Trophoblast cell (in vitro differentiated cells and primary cell): ENCODE measurements at regions not wholly inside any gene's neighbourhood (a gene's known extent, or its start where the extent isn't known, plus 50 kb on each side); places are given as distances from the start of the nearest gene placed in this dataset.

ENCODE experiments used
- DNase-seq, 2 donors: peaks; one replicate each; pipeline ENCODE4 v3.0.0-alpha.2; 2016
- H2AFZ ChIP-seq: 2 replicates; pipeline ENCODE4 v1.6.1; 2013; ENCODE audit warnings: low read length, moderate library complexity, mild to moderate bottlenecking; ENCODE audit not compliant: insufficient read depth, poor library complexity
- H2AK5ac ChIP-seq: 2 replicates; pipeline ENCODE4 v1.6.1; 2013; ENCODE audit warnings: mild to moderate bottlenecking, low read length
- H2BK120ac ChIP-seq: 2 replicates; pipeline ENCODE4 v1.6.1; 2013; ENCODE audit warnings: low read length, mild to moderate bottlenecking, moderate library complexity; ENCODE audit not compliant: insufficient read depth, poor library complexity
- H2BK12ac ChIP-seq: 2 replicates; pipeline ENCODE4 v1.6.1; 2013; ENCODE audit warnings: mild to moderate bottlenecking, low read length, moderate library complexity
- H2BK5ac ChIP-seq: 2 replicates; pipeline ENCODE4 v1.6.1; 2013; ENCODE audit warnings: low read length, low read depth, moderate library complexity, mild to moderate bottlenecking; ENCODE audit not compliant: poor library complexity
- H3K14ac ChIP-seq: 2 replicates; pipeline ENCODE4 v1.6.1; 2013; ENCODE audit warnings: mild to moderate bottlenecking, low read length
- H3K18ac ChIP-seq: 2 replicates; pipeline ENCODE4 v1.6.1; 2013; ENCODE audit warnings: mild to moderate bottlenecking, low read length
- H3K23ac ChIP-seq: 2 replicates; pipeline ENCODE4 v1.6.1; 2013; ENCODE audit warnings: low read length
- H3K27ac ChIP-seq: 2 replicates; pipeline ENCODE4 v1.5.1; 2013; ENCODE audit warnings: low read depth, mild to moderate bottlenecking, inconsistent platforms, low read length, moderate library complexity
- H3K27me3 ChIP-seq: 2 replicates; pipeline ENCODE4 v1.6.1; 2013; ENCODE audit warnings: inconsistent platforms, mild to moderate bottlenecking, low read length, moderate library complexity; ENCODE audit not compliant: insufficient read depth
- H3K36me3 ChIP-seq, 2 experiments: 1 replicate in 1 of 2; 2 replicates in 1 of 2; pipeline ENCODE4 v1.6.1; 2013; ENCODE audit warnings: low read length in 2 of 2, mild to moderate bottlenecking in 2 of 2, moderate library complexity in 1 of 2; ENCODE audit not compliant: insufficient read depth in 2 of 2, control insufficient read depth in 1 of 2
- H3K4ac ChIP-seq: 2 replicates; pipeline ENCODE4 v1.6.1; 2013; ENCODE audit warnings: low read depth, mild to moderate bottlenecking, low read length, moderate library complexity
- H3K4me1 ChIP-seq, 2 experiments: 1 replicate in 1 of 2; 2 replicates in 1 of 2; pipeline ENCODE4 v1.6.1; 2013; ENCODE audit warnings: low read length in 2 of 2, mild to moderate bottlenecking in 2 of 2, moderate library complexity in 1 of 2; ENCODE audit not compliant: insufficient read depth in 2 of 2, control insufficient read depth in 1 of 2
- H3K4me2 ChIP-seq: 2 replicates; pipeline ENCODE4 v1.6.1; 2013; ENCODE audit warnings: inconsistent platforms, mild to moderate bottlenecking, low read length, moderate library complexity
- H3K4me3 ChIP-seq: 2 replicates; pipeline ENCODE4 v1.5.1; 2013; ENCODE audit warnings: mild to moderate bottlenecking, low read depth, low read length, inconsistent platforms
- H3K79me1 ChIP-seq: one replicate; pipeline ENCODE4 v1.6.1; 2013; ENCODE audit warnings: low read length
- H3K79me2 ChIP-seq: 2 replicates; pipeline ENCODE4 v1.6.1; 2013; ENCODE audit warnings: low read length, mild to moderate bottlenecking; ENCODE audit not compliant: control insufficient read depth, insufficient read depth, poor library complexity
- H3K9ac ChIP-seq: 2 replicates; pipeline ENCODE4 v1.6.1; 2013; ENCODE audit warnings: mild to moderate bottlenecking, low read length
- H3K9me3 ChIP-seq: 2 replicates; pipeline ENCODE4 v1.6.1; 2013; ENCODE audit warnings: low read depth, mild to moderate bottlenecking, control low read depth, inconsistent platforms, low read length; ENCODE audit not compliant: insufficient read depth
- H4K12ac ChIP-seq: 2 replicates; pipeline ENCODE4 v1.6.1; 2013; ENCODE audit warnings: low read depth, mild to moderate bottlenecking, low read length, moderate library complexity
- H4K8ac ChIP-seq: 2 replicates; pipeline ENCODE4 v1.6.1; 2013; ENCODE audit warnings: low read depth, mild to moderate bottlenecking, low read length, moderate library complexity
- H4K91ac ChIP-seq: one replicate; pipeline ENCODE4 v1.6.1; 2013; ENCODE audit warnings: low read depth, mild to moderate bottlenecking, low read length, moderate library complexity
- WGBS: extraction: QIAGEN DNeasy Blood & Tissue Kit; methylation state at CpG from one replicate; pipeline ENCODE4 v1.1.7; 2013; ENCODE audit warnings: missing lambda C conversion rate; ENCODE audit not compliant: insufficient read length, insufficient coverage; ENCODE audit errors: extremely low coverage; 5-methylcytosine and 5-hydroxymethylcytosine counted together

DNA sequence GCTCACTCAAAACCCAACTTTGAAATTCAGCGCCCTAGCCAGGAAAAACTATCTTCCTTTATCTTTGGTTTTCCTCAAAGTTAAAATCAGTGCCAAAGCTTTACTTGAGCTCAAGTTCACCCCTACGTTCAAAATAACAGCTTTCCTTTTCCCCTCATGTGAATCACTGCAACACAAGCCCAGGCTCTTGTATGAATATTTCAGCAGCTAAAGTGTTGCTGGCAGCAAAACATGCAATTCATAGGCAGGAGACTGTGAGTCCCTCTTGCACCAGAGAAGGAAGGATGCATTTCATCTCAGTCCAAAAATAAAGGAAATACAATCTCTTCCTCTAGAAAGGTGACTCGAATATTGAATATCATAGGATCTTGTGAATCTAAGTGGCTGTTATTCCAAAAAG is 461.3 kb upstream of the SOX11 start:
- WGBS, result no CpG with 5 or more reads among the region's 3 CpGs

GRCh38 chr2:5231287-5231686 is 460.9 kb upstream of the SOX11 start:
- Histone ChIP-seq H3K18ac (no peak overlapping the region), H4K8ac (no peak overlapping the region), H3K4me1 (no peaks in the 10 kb centered on the region), H3K14ac (no peak overlapping the region), H3K4me2 (no peak overlapping the region), H3K4me3 (no peak overlapping the region), H3K9me3 (no peaks in the 10 kb centered on the region), H3K36me3 (no peaks in the 10 kb centered on the region), H3K79me2 (no peaks in the 10 kb centered on the region), H2BK12ac (no peak overlapping the region), H3K27ac (no peak overlapping the region), H2AK5ac (no peak overlapping the region), H3K23ac (no peak overlapping the region), H4K91ac (no peak overlapping the region), H4K12ac (no peak overlapping the region), H2BK120ac (no peak overlapping the region), H2BK5ac (no peak overlapping the region), H3K79me1 (no peaks in the 10 kb centered on the region), H2AFZ (no peak overlapping the region), H3K27me3 (no peaks in the 10 kb centered on the region), H3K4ac (no peak overlapping the region), H3K9ac (no peak overlapping the region)
- no CpG with 5 or more reads among the region's 2 CpGs for WGBS
- DNase-seq, result no peak

More for the DNA sequence above, 461.3 kb upstream of the SOX11 start:
- no peak for DNase-seq
- Histone ChIP-seq H3K4me2 (no peak overlapping the region), H2BK5ac (no peak overlapping the region), H3K9me3 (no peaks in the 10 kb centered on the region), H4K91ac (no peak overlapping the region), H2BK12ac (no peak overlapping the region), H3K27me3 (no peaks in the 10 kb centered on the region), H3K18ac (no peak overlapping the region), H3K4me3 (no peak overlapping the region), H3K4ac (no peak overlapping the region), H3K79me2 (no peaks in the 10 kb centered on the region), H2BK120ac (no peak overlapping the region), H4K12ac (no peak overlapping the region), H2AFZ (no peak overlapping the region), H4K8ac (no peak overlapping the region), H3K79me1 (no peaks in the 10 kb centered on the region), H2AK5ac (no peak overlapping the region), H3K23ac (no peak overlapping the region), H3K4me1 (no peaks in the 10 kb centered on the region), H3K36me3 (no peaks in the 10 kb centered on the region), H3K9ac (no peak overlapping the region), H3K14ac (no peak overlapping the region), H3K27ac (no peak overlapping the region)

DNA sequence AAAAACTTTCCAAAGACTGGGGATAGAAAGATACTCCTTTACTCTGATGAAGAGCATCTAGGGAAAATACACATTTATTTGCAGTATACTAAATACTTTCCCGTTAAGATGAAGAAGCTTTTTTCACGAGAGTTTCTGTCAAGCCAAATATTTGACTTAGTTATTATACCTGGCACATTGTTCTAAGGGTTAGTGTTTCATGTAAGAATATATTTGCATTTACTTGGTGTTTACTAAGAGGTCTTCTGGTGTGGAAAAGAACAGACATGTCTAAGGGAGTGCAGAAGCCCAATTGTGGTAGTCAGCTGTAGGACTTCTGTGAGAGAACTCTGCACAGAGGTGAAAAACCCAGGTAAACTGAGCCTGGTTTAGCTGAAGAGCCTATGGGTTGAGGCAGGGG is 457.6 kb upstream of the SOX11 start:
- H3K79me2 ChIP-seq, result no peaks in the 10 kb centered on the region
- H2AFZ ChIP-seq, result no peak overlapping the region
- H2BK12ac ChIP-seq, result no peak overlapping the region
- H3K23ac ChIP-seq, result no peak overlapping the region
- H3K27me3 ChIP-seq, result no peaks in the 10 kb centered on the region
- H3K4ac ChIP-seq, result no peak overlapping the region
- no peak overlapping the region for H4K12ac ChIP-seq
- WGBS, result no CpG with 5 or more reads among the region's 2 CpGs
- H4K91ac ChIP-seq, result no peak overlapping the region
- no peak overlapping the region for H4K8ac ChIP-seq
- no peaks in the 10 kb centered on the region for H3K4me1 ChIP-seq
- no peaks in the 10 kb centered on the region for H3K79me1 ChIP-seq
- H3K27ac ChIP-seq, result no peak overlapping the region
- DNase-seq, result no peak
- H3K9me3 ChIP-seq, result no peaks in the 10 kb centered on the region
- no peak overlapping the region for H2BK120ac ChIP-seq
- H3K9ac ChIP-seq, result no peak overlapping the region
- H3K4me2 ChIP-seq, result no peak overlapping the region
- H3K36me3 ChIP-seq, result no peaks in the 10 kb centered on the region
- no peak overlapping the region for H2BK5ac ChIP-seq
- no peak overlapping the region for H2AK5ac ChIP-seq
- H3K18ac ChIP-seq, result no peak overlapping the region
- H3K14ac ChIP-seq, result no peak overlapping the region
- H3K4me3 ChIP-seq, result no peak overlapping the region

GRCh38 chr2:5235701-5236100 is 456.5 kb upstream of the SOX11 start:
- Histone ChIP-seq H2BK12ac (no peak overlapping the region), H2BK5ac (no peak overlapping the region), H3K36me3 (no peaks in the 10 kb centered on the region), H3K9ac (peak overlapping the region; percentile 33), H2AK5ac (no peak overlapping the region), H4K12ac (no peak overlapping the region), H3K4me2 (no peak overlapping the region), H4K91ac (no peak overlapping the region), H3K14ac (no peak overlapping the region), H3K4me1 (no peaks in the 10 kb centered on the region), H3K4me3 (no peak overlapping the region), H3K79me1 (no peaks in the 10 kb centered on the region), H3K4ac (no peak overlapping the region), H3K27ac (no peak overlapping the region), H3K9me3 (no peaks in the 10 kb centered on the region), H3K18ac (no peak overlapping the region), H3K23ac (no peak overlapping the region), H4K8ac (no peak overlapping the region), H2AFZ (no peak overlapping the region), H3K79me2 (no peaks in the 10 kb centered on the region), H2BK120ac (no peak overlapping the region), H3K27me3 (no peaks in the 10 kb centered on the region)
- WGBS, result no CpG with 5 or more reads among the region's 9 CpGs
- no peak for DNase-seq
